ENCODE measurements at regions not wholly inside any gene's neighbourhood (a gene's known extent, or its start where the extent isn't known, plus 50 kb on each side); places are given as distances from the start of the nearest gene placed in this dataset.
"Not testable (repeated sequence)": the region's sequence is repeated elsewhere in the genome, so short reads cannot be mapped to it uniquely, and the experiment has no call there.

GRCh38 chr20:50455245-50455644 is 54.9 kb upstream of the PTPN1 start:
- DNase-seq = not testable (repeated sequence)

GRCh38 chr20:50455656-50456451 is 54.3 kb upstream of the PTPN1 start:
- no peak for DNase-seq

GRCh38 chr20:50456452-50457324 is 53.5 kb upstream of the PTPN1 start:
- DNase-seq = no peak

DNA sequence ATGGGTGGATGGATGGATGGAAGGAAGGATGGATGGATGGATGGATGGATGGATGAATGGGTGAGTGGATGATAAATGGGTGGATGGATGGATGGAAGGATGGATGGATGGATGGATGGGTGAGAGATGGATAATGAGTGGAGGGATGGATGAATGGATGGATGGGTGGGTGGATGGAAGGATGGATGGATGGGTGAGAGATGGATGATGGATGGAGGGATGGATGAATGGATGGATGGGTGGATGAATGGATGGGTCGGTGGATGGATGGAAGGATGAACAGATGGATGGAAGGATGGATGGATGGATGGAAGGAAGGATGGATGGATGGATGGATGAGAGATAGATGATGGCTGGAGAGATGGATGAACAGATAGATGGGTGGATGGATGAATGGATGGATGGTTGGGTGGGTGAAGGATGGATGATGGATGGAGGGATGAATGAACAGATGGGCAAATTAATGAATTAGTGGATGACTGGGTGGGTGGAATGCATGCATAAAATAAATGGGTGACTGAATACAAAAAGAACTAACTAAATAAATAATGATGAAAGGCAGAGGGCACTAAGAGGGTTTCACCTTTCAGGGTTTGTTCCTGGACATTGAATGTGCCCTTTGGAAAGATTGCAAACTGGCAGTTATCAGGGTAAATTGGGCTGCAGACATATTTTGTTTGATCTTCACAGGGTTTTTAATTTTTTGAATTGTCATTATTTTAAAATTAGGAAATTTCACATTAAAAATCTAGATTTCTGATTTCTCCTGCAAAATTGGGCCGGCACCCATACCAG is 50.9 kb upstream of the PTPN1 start:
- DNase-seq = no peak

DNA sequence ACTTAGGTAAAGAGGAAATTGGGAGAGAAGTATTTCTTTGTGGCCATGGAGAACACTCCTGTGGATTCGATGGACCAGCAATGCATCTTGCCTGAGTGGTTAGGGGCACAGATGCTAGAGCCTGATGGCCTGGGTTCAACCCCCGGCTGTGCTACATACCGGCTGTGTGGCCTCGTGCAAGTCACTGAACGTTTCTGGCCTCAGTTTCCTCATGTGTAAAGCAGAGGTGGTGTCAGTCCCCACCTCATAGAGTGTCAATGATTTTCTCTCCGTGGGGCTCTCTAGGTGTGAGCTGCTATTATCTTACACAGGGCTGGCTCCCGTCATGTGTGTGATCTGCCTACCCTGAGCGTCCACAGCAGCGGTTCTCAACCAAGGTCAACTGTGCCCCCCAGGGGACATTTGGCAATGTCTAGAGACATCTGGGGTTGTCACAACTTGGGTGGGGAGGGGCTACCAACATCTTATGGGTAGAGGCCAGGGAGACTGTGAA is 50.0 kb upstream of the PTPN1 start:
- no peak for DNase-seq

Data from amniotic stem cell (primary cell).